GM18502 (cell line): ENCODE measurements at regions not wholly inside any gene's neighbourhood (a gene's known extent, or its start where the extent isn't known, plus 50 kb on each side); places are given as distances from the start of the nearest gene placed in this dataset.
A peak's percentile ranks its signal among the peaks of the same experiment; 100 is the strongest.

Experiments
- ATAC-seq: cut with Tn5 transposase; IDR thresholded peaks from one replicate; pipeline ENCODE4 v1.9.1; 2021; ENCODE audit warnings: mild to moderate bottlenecking; ENCODE audit not compliant: unreplicated experiment, poor library complexity

DNA sequence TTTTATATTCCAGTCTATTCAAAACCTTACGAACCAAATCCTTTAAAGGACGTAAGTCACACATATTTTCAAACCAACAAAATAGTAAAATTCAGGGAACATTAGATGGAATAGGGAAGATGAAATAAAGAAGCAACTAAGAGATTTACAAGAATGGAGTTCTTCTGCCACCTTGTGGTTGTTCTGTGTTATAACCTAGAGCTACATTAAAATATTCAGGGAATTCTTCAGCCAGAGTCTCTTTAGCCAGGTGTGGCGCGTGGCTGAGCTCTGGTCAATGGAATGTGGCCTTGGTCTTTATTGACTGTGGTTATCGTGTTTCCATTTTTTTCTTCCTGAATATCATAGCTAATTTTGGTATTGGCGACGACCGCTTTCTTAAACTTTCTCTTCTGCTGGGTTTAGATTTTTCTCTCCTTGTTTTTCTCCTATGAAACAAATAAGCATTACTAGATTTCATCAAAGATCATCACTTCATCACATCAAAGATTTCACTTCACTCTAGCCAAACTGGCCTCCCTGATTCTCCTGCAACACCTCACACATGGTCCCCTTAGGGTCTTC lies 221.3 kb downstream of the MRPL39 start:
- ATAC-seq = peak; percentile 40

GRCh38 chr21:25385341-25385740 lies 221.9 kb downstream of the MRPL39 start:
- ATAC-seq = no peak

DNA sequence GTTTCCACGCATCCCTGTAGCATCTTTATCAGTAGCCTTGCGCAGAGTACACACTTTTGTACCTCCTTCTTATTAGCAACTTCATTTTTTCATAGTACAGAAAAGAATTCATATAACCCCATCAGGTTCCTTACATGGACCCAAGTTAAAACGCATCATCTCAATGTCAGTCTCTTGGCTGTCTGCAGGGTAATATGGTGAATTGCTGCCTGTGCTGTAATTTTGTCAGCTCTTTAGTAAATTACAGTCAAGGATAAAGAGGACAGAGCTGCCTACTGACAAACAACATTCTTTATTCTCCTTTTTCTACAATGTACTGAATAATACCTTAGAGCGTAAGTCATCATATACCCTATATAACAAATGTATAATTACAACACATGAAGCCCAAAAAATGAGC lies 222.5 kb downstream of the MRPL39 start:
- ATAC-seq = no peak

DNA sequence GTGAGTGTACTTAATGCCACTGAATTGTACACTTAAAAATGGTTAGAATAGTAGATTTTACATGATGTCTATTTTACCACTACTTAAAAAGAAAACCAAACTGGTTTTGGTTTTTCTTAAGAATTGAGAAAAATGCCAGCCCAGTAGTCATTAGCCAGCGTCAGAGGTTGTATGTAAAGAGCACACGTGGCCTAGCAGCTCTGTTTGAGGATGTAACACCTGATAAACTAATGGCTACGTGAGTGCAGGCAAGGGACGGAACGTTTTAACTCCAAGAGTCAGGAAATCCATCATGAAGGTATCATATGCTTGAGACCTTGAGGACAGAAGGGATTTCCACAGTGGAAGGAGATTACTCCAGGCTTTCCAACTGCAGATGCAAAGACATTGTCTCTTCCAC lies 223.7 kb downstream of the MRPL39 start:
- no peak for ATAC-seq

- ATAC-seq = no peak
These were observed 225.3 kb downstream of the MRPL39 start for GRCh38 chr21:25381936-25382452.

- ATAC-seq = no peak
These were observed 231.6 kb downstream of the MRPL39 start for GRCh38 chr21:25375675-25376074.

DNA sequence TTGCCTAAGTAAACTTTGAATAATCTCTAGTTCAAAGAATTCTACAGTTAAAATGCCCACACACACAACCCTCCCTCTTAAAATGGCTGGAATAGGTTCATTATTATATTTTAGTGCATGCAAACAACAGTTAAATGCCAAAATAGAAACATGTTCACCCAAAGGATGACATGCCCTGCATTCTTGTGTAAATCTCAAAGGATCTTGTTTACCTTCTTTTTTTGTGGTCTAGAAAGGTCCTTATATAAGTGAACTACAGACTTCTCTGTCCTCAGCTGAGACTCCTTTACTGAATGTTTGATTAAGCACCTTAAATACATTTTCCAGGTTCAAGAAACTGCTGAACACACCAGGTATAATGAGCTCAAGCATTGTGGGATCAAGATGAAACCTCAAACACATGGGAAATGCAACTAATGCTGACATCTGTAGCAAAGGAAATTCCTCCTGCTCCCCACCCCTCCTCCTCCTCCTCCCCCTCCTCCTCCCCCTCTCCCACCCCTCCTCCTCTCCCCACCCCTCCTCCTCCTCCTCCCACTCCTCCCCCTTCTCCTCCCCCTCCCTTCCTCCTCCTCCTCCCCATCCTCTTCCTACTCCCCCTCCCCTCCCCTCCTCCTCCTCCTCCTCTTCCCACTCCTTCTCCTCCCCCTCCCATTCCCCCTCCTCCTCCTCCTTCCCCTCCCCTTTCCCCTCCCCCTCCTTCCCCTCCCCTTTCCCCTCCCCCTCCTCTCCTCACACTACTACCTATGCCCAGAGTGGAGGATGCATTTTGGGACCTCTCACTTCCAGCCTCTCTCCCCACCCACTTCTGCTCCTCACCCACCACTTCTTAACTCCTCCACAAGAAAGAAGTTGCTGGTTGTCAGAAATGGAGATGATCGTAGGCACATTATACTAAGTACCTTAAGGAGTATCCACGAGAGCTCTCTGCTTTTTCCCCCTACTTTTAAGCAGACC lies 233.9 kb downstream of the MRPL39 start:
- no peak for ATAC-seq

DNA sequence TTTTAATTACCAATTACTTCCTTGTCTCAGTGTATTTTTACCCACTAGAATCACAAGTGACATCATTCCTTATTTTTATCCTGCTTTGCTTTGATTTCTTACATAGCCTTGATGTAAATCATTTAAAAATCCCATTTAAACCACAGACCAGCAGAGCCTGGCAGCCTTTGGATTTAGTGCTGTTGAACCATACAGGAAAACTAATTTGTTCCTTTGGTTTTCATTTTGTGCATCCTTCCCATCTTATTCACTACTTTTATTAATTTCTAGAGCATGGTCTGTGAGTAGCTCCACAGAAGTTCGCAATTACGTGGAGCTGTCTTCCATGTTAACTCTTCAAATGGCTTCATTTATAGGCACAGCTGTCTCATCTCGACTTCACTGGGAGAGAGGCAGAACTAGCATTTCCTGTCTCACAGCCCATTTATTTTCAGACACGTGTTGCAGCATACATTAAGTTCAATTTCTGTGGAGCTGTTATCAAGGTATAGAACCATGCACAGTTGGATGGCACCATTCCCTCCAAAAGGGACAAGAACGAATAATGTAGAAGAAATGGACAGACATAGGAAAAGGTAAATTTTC lies 235.3 kb downstream of the MRPL39 start:
- no peak for ATAC-seq

DNA sequence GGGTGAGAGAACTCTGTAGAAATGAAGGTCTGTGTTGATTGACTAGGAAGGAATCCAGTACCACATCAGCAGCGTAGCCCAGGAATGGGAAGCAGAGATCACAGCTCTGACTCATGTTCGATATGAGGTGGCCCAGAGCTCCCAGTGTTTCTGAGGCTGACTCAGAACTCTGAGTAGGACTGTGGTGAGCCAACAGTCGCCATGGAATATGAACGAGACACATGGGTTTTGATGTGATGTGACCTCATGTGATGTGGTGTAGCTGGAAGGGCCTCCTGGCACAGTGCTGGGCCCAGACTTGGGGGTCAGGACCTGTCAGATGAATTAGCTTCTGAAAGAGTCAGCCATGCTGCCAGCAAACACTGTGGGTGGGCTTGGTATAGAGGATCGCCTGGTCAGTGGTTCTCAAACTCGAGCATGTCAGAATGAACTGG lies 237.0 kb downstream of the MRPL39 start:
- ATAC-seq = no peak

DNA sequence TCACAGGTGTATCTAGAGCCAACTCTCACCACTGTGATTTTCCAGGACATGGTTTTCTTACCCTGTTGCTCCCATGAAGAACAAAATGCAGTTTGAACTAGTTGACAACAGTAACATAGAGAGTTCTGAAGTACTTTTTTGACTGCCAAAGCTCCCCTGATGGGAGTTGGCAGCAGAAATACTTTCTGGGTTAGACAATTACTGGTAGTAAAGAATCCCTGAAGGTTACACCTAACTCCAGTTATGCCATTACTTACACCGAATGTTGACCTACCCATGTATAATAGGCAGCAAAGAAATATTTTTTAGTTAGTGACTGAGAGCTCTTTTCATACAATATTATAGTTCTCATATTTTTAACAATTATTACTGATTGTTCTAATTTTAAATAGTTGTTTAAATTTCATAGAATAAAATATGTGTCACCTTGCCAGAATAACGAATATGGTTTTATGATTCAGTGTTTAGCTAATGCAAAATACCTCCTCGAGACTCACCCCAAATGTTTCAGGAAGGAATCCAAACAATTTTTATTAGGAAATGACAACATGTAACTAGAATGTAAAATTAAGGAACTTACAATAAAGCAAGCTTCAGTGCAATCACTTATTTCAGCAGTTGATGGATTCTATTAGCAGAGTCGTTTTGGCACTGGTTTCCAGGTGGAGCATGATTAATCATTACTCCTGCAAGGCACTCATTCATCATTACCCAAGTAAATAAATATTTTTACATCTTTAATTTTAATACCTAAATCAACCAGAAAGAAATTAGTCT lies 237.6 kb downstream of the MRPL39 start:
- no peak for ATAC-seq

DNA sequence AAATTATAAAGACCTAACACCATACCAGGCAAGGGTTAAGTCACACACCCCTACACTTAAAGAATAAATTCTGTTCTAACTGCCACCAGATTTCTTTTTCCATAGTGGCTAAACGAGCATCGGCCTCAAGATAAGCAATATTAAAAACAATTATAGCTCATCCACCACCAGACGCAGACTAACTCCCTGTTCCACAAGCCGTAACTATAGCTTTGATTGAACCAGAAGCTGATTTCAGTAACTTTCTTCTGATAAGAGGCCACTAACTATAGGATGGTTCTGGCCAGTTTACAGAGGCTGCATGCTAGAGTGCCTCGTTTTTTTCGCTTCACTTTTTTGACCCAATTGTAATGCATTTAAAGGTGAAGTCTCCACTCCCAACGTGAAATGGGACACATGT lies 238.8 kb downstream of the MRPL39 start:
- ATAC-seq = no peak

DNA sequence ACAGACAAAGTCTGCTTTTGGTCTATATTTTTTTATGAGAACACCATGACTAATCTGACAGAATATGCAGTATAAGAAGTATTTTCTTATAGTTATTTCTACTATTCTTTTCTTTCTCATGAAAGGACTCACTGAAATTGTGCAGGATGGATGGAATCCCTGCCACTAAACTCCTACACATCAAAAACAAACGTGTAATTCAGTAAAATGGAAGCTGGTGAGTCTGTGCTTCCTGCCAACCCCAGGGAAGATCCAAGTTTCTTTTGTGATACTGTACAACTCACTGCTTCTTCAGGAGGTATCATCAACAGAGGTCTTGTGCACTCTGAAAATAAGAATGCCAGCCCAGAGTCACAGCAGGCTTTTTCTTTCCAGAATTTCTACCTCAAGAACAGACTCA lies 241.2 kb downstream of the MRPL39 start:
- no peak for ATAC-seq

DNA sequence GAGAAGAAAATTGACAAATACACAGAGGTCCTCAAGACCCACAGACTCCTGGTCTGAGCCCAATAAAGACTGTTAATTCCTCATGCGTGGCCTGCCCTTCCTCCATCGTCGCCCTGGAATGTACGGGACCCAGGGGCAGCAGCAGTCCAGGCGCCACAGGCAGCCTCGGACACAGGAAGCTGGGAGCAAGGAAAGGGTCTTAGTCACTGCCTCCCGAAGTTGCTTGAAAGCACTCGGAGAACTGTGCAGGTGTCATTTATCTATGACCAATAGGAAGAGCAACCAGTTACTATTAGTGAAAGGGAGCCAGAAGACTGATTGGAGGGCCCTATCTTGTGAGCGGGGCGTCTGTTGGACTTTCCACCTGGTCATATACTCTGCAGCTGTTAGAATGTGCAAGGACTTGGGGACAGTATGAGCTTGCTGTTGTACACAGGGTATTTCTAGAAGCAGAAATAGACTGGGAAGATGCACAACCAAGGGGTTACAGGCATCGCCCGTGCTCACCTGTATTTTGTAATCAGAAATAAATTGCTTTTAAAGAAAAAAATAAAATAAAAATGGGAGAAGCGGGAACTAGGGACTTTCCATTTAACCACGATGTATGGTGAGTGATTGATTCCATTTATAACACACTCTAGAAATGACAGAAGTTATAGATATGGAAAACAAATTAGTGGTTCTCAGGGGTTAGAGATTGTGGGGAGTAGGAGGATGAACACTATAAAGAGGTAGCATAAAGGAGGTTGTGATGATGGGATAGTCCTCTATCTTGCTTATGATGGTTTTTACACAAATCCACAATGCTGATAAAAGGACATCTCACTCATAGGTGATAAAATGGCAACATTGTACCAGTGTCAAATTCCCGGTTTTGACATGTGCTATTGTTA lies 244.7 kb downstream of the MRPL39 start:
- ATAC-seq = no peak

GRCh38 chr21:25361765-25362164 lies 245.5 kb downstream of the MRPL39 start:
- no peak for ATAC-seq

GRCh38 chr21:25361097-25361496 lies 246.2 kb downstream of the MRPL39 start:
- no peak for ATAC-seq

DNA sequence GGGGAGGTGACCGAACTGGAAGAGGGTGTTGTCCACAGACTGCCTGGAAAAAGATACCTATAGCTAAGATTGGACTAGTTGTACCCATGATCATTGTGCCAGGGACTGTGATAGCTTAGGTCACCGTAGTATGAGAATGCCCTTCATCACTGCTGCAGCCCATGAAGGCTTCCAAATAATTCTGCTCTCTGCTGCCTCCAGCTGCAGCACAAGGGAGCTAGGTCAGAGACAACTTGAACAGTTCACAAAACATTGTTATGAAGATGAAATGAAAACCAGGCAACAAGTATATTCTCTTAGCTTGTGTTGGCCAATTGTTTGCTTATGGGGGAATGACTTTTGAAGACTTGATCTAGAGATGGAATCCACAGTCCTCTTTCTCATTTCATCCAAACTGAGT lies 246.7 kb downstream of the MRPL39 start:
- no peak for ATAC-seq

DNA sequence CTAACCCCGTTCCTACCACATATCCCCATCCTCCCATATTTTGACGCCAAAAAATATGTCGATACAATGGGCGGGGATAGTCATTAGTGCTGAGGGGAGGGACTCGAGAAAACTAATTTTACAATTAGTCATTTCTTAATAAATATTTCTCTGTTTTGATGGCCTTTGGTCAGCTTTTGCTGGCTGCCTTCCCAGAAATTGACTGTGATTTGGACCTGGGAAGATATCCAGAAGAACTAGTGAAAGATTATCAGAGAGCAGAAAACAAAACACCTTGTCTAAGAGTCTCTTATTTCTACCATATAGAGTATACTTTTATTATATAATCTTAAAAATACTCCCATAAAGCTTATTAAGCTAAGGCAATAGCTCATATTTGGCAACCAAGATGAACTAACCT lies 247.6 kb downstream of the MRPL39 start:
- no peak for ATAC-seq

- ATAC-seq = no peak
These were observed 257.2 kb downstream of the MRPL39 start for GRCh38 chr21:25350056-25350455.

- ATAC-seq = no peak
These were observed 263.3 kb downstream of the MRPL39 start for GRCh38 chr21:25343774-25344545.
